Hepatocyte (in vitro differentiated cells): ENCODE measurements at regions not wholly inside any gene's neighbourhood (a gene's known extent, or its start where the extent isn't known, plus 50 kb on each side); places are given as distances from the start of the nearest gene placed in this dataset.

ENCODE experiments used
- DNase-seq: peaks from one replicate; pipeline ENCODE4 v3.0.0-alpha.2; 2016; ENCODE audit warnings: low spot score
- H2AFZ ChIP-seq: fragments of 200-600 bp; sonication (generic); 2 replicates; pipeline ENCODE4 v1.6.0; 2016; ENCODE audit warnings: antibody characterized with exemption, mild to moderate bottlenecking
- H3K27ac ChIP-seq: fragments of 200-600 bp; sonication (generic); 2 replicates; pipeline ENCODE4 v1.5.1; 2016; ENCODE audit warnings: mild to moderate bottlenecking
- H3K27me3 ChIP-seq: fragments of 200-600 bp; sonication (generic); 2 replicates; pipeline ENCODE4 v1.6.1; 2016
- H3K36me3 ChIP-seq: fragments of 200-600 bp; sonication (generic); replicated peaks from 2 replicates; pipeline ENCODE4 v1.5.1; 2016; ENCODE audit warnings: low read depth; ENCODE audit not compliant: insufficient read depth
- H3K4me1 ChIP-seq: fragments of 200-600 bp; sonication (generic); 2 replicates; pipeline ENCODE4 v1.5.1; 2016; ENCODE audit warnings: mild to moderate bottlenecking, moderate library complexity; ENCODE audit not compliant: insufficient read depth
- H3K4me2 ChIP-seq: fragments of 200-600 bp; sonication (generic); 2 replicates; pipeline ENCODE4 v1.6.0; 2016
- H3K4me3 ChIP-seq: fragments of 200-600 bp; sonication (generic); 2 replicates; pipeline ENCODE4 v1.5.1; 2016; ENCODE audit warnings: mild to moderate bottlenecking
- H3K79me2 ChIP-seq: fragments of 200-600 bp; sonication (generic); 2 replicates; pipeline ENCODE4 v1.6.0; 2017; ENCODE audit warnings: mild to moderate bottlenecking
- H3K9me2 ChIP-seq: fragments of 200-600 bp; sonication (generic); replicated peaks from 2 replicates; pipeline ENCODE4 v1.6.0; 2017; ENCODE audit warnings: mild to moderate bottlenecking; ENCODE audit not compliant: insufficient read depth
- H3K9me3 ChIP-seq: fragments of 200-600 bp; sonication (generic); 2 replicates; pipeline ENCODE4 v1.5.1; 2016; ENCODE audit warnings: low read depth, mild to moderate bottlenecking
- H4K20me1 ChIP-seq: fragments of 200-600 bp; sonication (generic); 2 replicates; pipeline ENCODE4 v1.6.0; 2016; ENCODE audit warnings: mild to moderate bottlenecking; ENCODE audit not compliant: insufficient read depth, poor library complexity, severe bottlenecking
- CTCF ChIP-seq: fragments of 200-600 bp; sonication (generic); IDR thresholded peaks from 2 replicates; pipeline ENCODE4 v1.5.1; 2016; ENCODE audit warnings: antibody characterized with exemption, mild to moderate bottlenecking; ENCODE audit not compliant: poor library complexity
- EZH2 ChIP-seq: fragments of 200-600 bp; sonication (generic); IDR thresholded peaks from 2 replicates; pipeline ENCODE4 v1.6.1; 2016; ENCODE audit warnings: antibody characterized with exemption, mild to moderate bottlenecking, borderline replicate concordance
- EZH2phosphoT487 ChIP-seq: fragments of 200-600 bp; sonication (generic); IDR thresholded peaks from one replicate; pipeline ENCODE4 v1.6.1; 2018; ENCODE audit warnings: antibody characterized with exemption, mild to moderate bottlenecking, low read depth, moderate library complexity; ENCODE audit not compliant: unreplicated experiment, severe bottlenecking
- WGBS: methylation state at CpG from one replicate; pipeline ENCODE4 v1.1.6; 2016; ENCODE audit warnings: low lambda C conversion rate; ENCODE audit errors: missing lambda C conversion rate; 5-methylcytosine and 5-hydroxymethylcytosine counted together

- Histone ChIP-seq H3K27me3 (no peaks in the 10 kb centered on the region), H3K27ac (peak overlapping the region; percentile 21), H3K4me1 (no peaks in the 10 kb centered on the region), H2AFZ (no peak overlapping the region), H3K4me3 (no peak overlapping the region), H3K4me2 (no peak overlapping the region), H4K20me1 (no peaks in the 10 kb centered on the region), H3K36me3 (no peaks in the 10 kb centered on the region), H3K79me2 (no peaks in the 10 kb centered on the region), H3K9me2 (no peaks in the 10 kb centered on the region), H3K9me3 (no peaks in the 10 kb centered on the region)
- WGBS = 80% methylated on average over 6 of the region's 6 CpGs
- no peak for DNase-seq
- TF ChIP-seq EZH2phosphoT487 (no peak), EZH2 (no peak), CTCF (no peak)
These were observed 70.0 kb upstream of the RAD23B start for GRCh38 chr9:107213080-107213479.

GRCh38 chr9:107213561-107214028 is 69.5 kb upstream of the RAD23B start:
- no peaks in the 10 kb centered on the region for H3K79me2 ChIP-seq
- H3K4me1 ChIP-seq = no peaks in the 10 kb centered on the region
- no peak overlapping the region for H2AFZ ChIP-seq
- H3K9me3 ChIP-seq = no peaks in the 10 kb centered on the region
- peak; percentile 55 for DNase-seq
- H3K9me2 ChIP-seq = no peaks in the 10 kb centered on the region
- no peaks in the 10 kb centered on the region for H3K36me3 ChIP-seq
- no peak overlapping the region for H3K4me2 ChIP-seq
- 60% methylated on average over 6 of the region's 6 CpGs for WGBS
- no peak overlapping the region for H3K4me3 ChIP-seq
- H3K27me3 ChIP-seq = no peaks in the 10 kb centered on the region
- peak overlapping the region; percentile 46 for H3K27ac ChIP-seq
- TF ChIP-seq EZH2phosphoT487 (no peak), CTCF (no peak), EZH2 (no peak)
- H4K20me1 ChIP-seq = no peaks in the 10 kb centered on the region

- TF ChIP-seq CTCF (no peak), EZH2 (no peak), EZH2phosphoT487 (no peak)
- no peaks in the 10 kb centered on the region for H3K36me3 ChIP-seq
- no peak overlapping the region for H2AFZ ChIP-seq
- no peaks in the 10 kb centered on the region for H3K79me2 ChIP-seq
- H3K4me1 ChIP-seq = no peaks in the 10 kb centered on the region
- no peak for DNase-seq
- H3K4me2 ChIP-seq = no peak overlapping the region
- H3K9me2 ChIP-seq = no peaks in the 10 kb centered on the region
- no peaks in the 10 kb centered on the region for H4K20me1 ChIP-seq
- no peak overlapping the region for H3K4me3 ChIP-seq
- no peaks in the 10 kb centered on the region for H3K27me3 ChIP-seq
- no peak overlapping the region for H3K27ac ChIP-seq
- H3K9me3 ChIP-seq = no peaks in the 10 kb centered on the region
- WGBS = 94% methylated on average over 3 of the region's 3 CpGs
These were observed 68.7 kb upstream of the RAD23B start for GRCh38 chr9:107214381-107214780.

- no peaks in the 10 kb centered on the region for H3K9me2 ChIP-seq
- H3K4me2 ChIP-seq = no peak overlapping the region
- no peak overlapping the region for H3K27ac ChIP-seq
- TF ChIP-seq EZH2 (no peak), EZH2phosphoT487 (no peak), CTCF (no peak)
- WGBS = 98% methylated on average over 2 of the region's 2 CpGs
- H3K79me2 ChIP-seq = no peaks in the 10 kb centered on the region
- no peak for DNase-seq
- H3K36me3 ChIP-seq = no peaks in the 10 kb centered on the region
- no peaks in the 10 kb centered on the region for H4K20me1 ChIP-seq
- no peaks in the 10 kb centered on the region for H3K9me3 ChIP-seq
- H3K4me3 ChIP-seq = no peak overlapping the region
- H2AFZ ChIP-seq = no peak overlapping the region
- H3K4me1 ChIP-seq = no peaks in the 10 kb centered on the region
- H3K27me3 ChIP-seq = no peaks in the 10 kb centered on the region
These were observed 68.2 kb upstream of the RAD23B start for GRCh38 chr9:107214915-107215314.
